ENCODE measurements at regions not wholly inside any gene's neighbourhood (a gene's known extent, or its start where the extent isn't known, plus 50 kb on each side); places are given as distances from the start of the nearest gene placed in this dataset.

DNA sequence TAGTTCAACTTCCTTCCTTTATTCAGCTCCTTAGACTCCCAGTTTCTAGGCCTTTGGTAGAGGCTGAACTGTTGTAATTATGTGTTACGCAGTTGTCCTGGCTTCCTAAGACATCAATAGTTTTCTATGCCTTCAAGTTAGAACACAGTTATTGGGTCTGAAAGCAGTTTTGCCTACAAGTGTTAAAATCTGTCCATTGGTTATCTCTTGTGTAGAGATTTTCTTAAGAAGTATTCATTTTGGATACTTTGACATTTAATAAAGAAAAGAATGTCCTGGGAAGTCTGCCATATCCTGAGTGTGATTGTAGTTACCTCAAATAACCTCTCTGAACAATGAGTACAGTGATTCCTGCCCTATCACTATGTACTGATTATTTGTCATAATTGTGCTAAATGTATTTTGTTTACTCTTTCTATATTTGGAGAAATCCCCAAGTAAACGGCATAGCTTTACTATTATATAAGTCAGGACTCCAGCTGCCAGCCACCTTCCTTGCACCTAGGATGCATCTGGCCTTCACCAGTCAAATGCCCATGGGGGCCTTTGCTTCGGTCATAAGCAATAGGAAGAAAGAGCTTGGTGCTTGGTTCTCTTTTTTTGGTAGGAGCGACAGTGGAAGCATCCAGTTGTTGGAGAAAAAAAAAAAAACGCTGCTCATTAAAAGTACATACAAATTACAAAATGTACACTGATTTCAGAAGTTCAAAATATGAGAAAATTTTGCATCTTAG, 449.5 kb upstream of the PKDCC start:
- DNase-seq (ENCODE audit: low spot score): no peak

GRCh38 chr2:41600460-41600859, 447.4 kb upstream of the PKDCC start:
- DNase-seq (ENCODE audit: low spot score): no peak

DNA sequence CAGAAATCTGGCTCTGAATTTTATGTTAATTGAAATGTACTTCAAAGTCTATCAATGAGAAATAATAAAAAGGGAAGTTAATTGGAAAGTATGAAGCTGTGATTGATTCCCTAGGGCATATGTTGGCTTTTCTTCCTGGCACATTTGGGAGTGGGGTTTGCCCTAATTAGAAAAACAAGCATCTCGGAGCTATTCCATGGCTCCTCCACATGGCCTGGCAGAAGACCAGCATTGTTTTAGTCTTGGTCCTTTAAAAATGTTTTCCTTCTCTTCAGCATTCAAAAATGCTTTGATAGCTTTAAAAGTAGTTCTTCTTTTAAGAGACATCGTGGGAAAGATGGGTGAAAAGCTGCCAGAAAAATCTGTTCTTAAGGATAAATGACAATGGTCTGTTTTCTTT, 445.5 kb upstream of the PKDCC start:
- DNase-seq (ENCODE audit: low spot score): no peak

DNA sequence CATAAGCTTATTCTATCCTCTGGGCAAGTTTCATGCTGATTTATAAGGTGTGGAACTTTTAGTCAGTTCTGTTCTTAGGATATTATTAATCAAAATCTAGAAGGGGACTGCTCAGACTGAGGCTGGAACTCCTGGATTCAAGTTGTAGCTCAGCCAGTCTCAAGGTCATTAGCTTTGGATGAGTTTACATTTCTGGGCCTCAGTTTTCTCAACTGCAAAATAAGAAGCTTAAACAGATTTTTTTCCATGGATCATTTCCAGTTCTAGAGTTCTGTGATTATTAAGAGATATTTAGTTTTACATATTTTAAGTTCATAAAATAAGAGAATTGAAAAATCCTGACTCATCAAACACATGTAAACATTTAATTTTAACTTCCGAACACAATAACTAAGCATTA, 442.5 kb upstream of the PKDCC start:
- no peak for DNase-seq (ENCODE audit: low spot score)

DNA sequence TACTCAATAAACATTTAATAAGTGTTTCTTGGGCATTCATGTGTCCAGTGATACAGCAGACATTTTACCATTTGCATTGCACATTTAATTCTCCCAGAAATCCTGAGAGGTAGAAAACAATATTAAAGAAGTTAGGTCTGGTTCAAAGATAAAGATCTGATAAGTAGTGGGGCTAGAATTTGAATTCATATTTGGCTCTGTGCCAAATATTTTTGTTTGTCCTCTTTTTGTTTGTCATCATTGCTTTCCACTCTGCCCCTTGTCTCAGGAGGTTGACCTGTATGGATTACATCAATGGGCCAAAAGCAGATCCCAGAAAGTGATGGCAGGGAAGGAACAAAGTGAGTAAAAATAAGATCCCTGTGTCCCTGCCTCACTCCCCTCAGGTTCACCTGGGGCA, 441.9 kb upstream of the PKDCC start:
- no peak for DNase-seq (ENCODE audit: low spot score)

DNA sequence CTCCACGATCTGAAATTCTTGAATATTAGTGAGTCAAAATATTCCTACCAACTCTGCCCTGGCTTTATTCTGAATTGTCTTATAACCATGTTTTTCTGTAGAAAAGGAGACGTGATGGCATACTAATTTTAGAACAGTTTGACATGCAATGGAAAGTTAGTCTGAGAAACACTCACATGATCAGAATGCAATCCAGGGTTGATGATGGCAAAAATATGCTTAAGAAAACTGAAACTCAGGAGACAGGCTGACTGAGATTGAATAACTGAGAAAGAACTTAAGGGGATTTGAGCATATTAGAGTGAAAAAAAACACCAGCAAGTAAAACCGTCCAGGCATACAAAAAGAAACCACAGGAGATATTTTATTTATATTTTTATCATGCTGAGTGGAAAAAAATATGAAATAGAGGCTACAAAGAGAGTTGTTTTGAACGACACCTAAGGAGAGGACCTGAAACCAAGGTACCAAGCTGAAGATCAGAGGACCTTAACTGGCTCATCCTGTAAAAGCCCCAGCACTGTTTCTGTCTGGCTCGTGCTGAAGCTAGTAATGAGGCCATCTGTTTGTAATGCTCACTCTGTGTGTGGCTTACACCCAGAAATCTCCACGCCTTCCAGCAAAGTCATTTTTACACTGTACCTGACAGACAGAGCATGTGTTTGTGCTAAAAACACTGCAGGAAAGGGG, 437.2 kb upstream of the PKDCC start:
- DNase-seq (ENCODE audit: low spot score): no peak

GRCh38 chr2:41618754-41619153, 429.1 kb upstream of the PKDCC start:
- DNase-seq (ENCODE audit: low spot score): no peak

DNA sequence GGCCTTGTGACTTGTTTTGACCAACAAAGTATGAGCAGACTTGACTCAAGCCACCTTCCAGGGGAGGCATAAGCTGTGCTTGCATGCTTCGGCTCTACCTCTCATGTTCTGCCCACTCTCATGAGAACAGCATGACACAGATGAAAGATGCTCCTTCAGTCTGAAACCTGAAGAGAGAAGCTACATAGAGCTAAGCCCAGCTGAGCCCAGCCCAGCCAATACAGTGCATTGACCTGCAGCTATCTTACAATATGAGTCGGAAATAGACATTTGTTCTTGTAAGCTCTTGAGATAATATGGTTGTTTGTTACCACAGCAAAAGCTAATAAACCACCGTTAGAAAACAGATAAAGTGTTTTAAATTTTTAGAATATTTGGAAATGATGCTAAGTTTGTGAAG, 426.7 kb upstream of the PKDCC start:
- no peak for DNase-seq (ENCODE audit: low spot score)

GRCh38 chr2:41621563-41621962, 426.3 kb upstream of the PKDCC start:
- DNase-seq (ENCODE audit: low spot score): no peak

- no peak for DNase-seq (ENCODE audit: low spot score)
Measured at GRCh38 chr2:41622301-41622700, 425.5 kb upstream of the PKDCC start.

DNA sequence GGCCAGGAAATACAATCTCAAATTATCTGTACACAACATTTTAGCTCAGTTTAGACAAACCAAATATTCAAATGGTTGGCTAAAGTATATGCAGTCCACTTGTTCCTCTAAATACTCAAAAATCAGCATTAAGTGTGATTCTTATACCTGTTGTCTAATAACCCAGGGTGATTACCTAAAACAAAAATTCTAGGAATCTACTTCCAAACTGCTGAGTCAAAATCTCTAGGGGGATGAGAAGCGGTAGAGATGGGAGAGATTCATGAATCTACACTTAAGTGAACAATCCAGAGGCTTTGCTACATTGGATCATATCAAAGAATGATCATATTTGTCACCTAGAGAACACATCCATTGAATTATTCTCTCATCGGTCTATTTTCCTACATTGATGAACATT, 420.9 kb upstream of the PKDCC start:
- DNase-seq (ENCODE audit: low spot score): no peak

DNA sequence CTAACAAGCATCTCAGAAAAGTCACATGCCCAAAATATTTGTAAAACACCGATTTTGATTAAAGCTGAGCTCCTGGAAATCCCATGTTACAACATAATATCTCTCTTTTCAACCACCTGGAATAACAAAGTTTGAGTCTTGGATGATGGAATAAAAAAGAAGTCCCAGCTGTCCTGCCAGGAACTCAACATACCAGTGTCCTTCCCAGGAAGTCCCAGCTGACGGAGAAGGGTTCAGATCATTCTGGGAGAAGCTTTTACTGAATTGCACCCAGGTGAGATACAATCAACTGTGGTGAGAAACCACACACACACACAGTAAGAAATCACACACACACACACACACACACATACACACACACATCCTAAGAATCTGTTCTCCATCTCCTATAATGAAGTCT, 413.1 kb upstream of the PKDCC start:
- DNase-seq (ENCODE audit: low spot score): no peak

DNA sequence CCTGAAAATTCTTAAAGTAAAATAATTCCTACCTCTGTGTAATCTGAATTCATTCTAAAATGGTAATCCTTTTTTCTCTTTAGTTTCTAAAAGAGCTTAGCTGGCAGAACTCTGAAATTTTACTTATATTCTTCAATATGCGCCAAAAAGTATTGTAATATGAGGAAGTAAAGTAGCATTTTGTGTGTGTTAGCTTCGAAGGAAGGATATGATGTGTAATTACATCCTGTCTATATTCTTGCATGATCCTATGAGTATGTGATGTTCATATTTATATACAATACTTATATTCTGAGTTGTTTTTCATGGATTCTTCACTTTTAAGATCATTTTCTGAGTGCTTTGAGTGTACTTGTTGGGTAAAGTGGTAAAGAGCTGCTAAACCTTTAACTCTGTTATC, 402.9 kb upstream of the PKDCC start:
- DNase-seq (ENCODE audit: low spot score): no peak

DNA sequence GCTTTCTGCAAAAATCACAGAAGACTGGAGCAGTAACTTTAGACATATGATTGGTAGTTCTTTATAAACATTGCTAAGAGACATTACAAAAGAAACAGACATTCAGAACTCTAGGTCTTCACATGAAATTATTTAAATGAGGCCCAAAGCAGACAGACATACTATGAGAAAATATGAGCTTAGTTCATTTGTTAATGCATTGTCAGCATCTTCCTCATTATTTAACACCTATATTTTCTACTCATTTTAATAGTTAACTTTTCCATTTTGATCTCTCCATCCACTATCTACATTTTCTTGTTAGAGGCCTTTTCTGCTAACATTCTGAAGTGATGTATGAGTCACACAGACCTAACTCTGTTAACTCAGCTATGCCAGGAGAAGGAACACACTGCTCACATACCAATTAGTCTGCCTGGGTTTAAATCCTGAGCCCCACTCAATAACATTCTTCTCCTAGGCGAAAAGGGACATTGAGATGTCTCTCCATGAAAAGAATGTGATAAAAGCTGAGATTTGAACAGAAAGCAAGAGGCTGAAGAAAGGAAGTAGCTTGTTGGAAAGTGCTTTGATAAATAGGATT, 400.3 kb upstream of the PKDCC start:
- DNase-seq (ENCODE audit: low spot score): no peak

GRCh38 chr2:41657226-41657625, 390.6 kb upstream of the PKDCC start:
- DNase-seq (ENCODE audit: low spot score): no peak

DNA sequence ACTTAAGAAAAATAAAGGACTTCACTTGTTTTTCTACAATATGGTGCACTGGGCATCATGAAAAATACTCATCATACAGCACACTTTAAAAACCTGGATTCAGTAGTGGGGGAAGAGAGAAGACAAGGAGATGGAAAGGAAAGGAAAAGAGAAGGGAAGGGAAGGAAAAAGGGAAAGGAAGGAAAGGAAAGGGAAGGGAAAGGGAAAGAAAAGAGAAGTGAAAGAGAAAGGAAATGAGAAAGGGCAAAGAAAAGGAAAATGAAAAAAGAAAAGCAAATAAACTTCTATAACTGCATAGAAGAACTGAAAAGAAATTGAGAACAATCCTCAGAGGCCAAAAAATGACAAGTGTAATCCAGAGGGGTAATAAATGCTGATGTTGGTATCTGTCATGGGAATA, 388.1 kb upstream of the PKDCC start:
- no peak for DNase-seq (ENCODE audit: low spot score)

- DNase-seq (ENCODE audit: low spot score): no peak
Measured at GRCh38 chr2:41662461-41662860, 385.4 kb upstream of the PKDCC start.

DNA sequence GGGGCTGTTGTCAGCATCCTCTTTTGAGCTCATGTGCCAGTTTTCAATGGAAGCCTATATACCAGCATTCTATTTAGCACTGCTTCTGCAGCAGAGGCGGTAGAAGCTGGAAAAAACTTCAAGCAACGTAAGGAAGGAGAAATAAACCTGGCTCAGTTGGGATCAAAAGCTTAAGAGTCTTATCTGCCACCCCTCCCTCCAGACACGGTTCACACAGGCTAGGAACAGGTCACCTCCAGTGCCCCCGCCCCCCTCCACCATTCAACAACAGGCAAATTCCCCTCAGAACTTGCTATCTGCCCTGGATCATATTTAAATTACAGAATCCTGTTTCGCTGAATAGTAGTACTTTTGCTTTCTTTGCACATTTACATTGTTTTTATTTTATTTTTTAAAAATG, 384.8 kb upstream of the PKDCC start:
- no peak for DNase-seq (ENCODE audit: low spot score)

DNA sequence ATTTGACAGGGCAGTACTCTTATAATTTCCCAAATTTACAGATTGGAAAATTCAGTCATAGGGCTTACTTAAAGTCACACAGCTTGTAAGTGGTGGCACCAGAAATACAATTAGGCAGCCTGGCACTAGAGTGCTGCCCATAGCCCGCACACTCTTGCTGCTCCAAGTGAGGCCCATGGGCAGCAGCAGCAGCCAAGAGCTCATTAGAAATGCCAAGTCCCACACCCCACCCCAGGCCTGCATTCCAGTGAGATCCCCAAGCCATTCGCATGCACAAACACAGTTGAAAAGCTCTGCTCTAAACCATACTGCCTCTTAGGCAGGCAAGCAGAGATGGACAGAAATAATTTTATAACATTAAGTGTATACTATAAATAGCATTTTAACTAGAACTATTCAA, 379.3 kb upstream of the PKDCC start:
- DNase-seq (ENCODE audit: low spot score): peak; percentile 20

DNA sequence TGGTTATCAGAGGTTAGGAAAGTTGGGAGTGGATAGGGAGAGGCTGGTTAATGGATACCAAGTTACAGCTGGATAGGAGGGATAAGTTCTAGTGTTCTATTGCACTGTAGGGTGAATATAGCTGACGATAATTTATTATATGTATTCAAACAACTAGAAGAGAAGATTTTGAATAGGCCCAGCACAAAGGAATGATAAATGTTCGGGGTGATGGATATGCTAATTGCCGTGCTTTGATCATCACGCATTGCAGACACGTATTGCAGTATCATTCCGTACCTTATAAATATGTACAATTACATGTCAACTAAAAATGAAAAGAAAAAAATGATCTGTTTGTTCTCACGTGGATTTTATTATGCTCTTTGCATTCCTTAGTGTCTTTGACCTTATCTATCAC, 369.2 kb upstream of the PKDCC start:
- no peak for DNase-seq (ENCODE audit: low spot score)

- DNase-seq (ENCODE audit: low spot score): no peak
Measured at GRCh38 chr2:41686156-41686555, 361.7 kb upstream of the PKDCC start.

- no peak for DNase-seq (ENCODE audit: low spot score)
Measured at GRCh38 chr2:41691561-41691960, 356.3 kb upstream of the PKDCC start.

GRCh38 chr2:41694536-41695049, 353.2 kb upstream of the PKDCC start:
- no peak for DNase-seq (ENCODE audit: low spot score)
